GM08714 (cell line): ENCODE measurements at regions not wholly inside any gene's neighbourhood (a gene's known extent, or its start where the extent isn't known, plus 50 kb on each side); places are given as distances from the start of the nearest gene placed in this dataset.
"Not testable (repeated sequence)": the region's sequence is repeated elsewhere in the genome, so short reads cannot be mapped to it uniquely, and the experiment has no call there.

Experiments used
- H3K4me3 ChIP-seq: fragments of 200-500 bp; sonication (Bioruptor generic); 2 replicates; pipeline ENCODE4 v1.5.1; 2014; ENCODE audit warnings: mild to moderate bottlenecking, low read length, inconsistent platforms
- ZNF274 ChIP-seq: IDR thresholded peaks from 2 replicates; pipeline ENCODE4 v1.6.1; 2012; ENCODE audit warnings: mild to moderate bottlenecking, low read depth, low read length

- not testable (repeated sequence) for H3K4me3 ChIP-seq
Measured at GRCh38 chr7:63856466-63856865, 142.2 kb upstream of the ZNF722 start.

GRCh38 chr7:63867127-63867526 is 131.5 kb upstream of the ZNF722 start:
- no peak overlapping the region for H3K4me3 ChIP-seq
- TF ChIP-seq ZNF274: no peak

GRCh38 chr7:63874242-63874641 is 124.4 kb upstream of the ZNF722 start:
- H3K4me3 ChIP-seq: not testable (repeated sequence)

GRCh38 chr7:63876707-63877322 is 121.8 kb upstream of the ZNF722 start:
- H3K4me3 ChIP-seq: no peak overlapping the region
- peak; percentile 82 for TF ChIP-seq ZNF274

GRCh38 chr7:63887031-63887430 is 111.6 kb upstream of the ZNF722 start:
- no peak for TF ChIP-seq ZNF274
- no peak overlapping the region for H3K4me3 ChIP-seq

DNA sequence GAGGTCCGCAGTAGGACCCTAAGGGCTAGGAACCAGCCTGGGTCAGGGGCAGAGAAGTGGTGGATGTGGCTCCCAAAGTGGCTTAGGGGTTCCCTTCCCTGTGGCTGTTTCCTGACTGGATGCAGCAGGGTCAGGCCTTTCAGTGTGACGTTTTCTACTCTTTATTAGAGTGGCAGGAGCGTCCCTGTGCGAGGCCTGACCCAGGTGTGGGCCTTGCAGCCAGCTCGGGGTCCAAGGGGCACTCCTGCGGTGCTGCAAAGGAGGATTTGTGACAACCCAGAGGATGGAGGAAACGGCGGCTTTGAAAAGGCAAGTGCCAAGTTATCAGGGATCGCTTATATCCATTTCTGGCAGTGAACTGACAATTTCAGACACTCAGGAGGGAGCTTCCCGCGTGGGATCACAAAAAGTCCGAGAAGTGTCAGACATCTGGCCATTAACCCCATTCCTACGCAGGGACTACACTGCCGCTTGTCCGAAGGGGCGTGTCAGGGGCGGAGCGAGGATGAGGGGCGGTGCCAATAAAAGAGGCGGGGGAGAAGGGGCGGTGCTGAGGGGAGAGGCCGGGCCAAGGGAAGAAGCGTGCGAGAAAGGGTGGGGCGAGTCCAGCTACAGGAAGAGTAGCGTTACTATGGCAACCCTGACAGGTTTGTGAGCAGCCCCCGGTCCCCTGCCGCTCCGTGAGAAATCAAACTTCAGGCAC is 98.8 kb upstream of the ZNF722 start:
- TF ChIP-seq ZNF274: no peak
- H3K4me3 ChIP-seq: no peak overlapping the region; the same call in 1 of the 2 replicates

DNA sequence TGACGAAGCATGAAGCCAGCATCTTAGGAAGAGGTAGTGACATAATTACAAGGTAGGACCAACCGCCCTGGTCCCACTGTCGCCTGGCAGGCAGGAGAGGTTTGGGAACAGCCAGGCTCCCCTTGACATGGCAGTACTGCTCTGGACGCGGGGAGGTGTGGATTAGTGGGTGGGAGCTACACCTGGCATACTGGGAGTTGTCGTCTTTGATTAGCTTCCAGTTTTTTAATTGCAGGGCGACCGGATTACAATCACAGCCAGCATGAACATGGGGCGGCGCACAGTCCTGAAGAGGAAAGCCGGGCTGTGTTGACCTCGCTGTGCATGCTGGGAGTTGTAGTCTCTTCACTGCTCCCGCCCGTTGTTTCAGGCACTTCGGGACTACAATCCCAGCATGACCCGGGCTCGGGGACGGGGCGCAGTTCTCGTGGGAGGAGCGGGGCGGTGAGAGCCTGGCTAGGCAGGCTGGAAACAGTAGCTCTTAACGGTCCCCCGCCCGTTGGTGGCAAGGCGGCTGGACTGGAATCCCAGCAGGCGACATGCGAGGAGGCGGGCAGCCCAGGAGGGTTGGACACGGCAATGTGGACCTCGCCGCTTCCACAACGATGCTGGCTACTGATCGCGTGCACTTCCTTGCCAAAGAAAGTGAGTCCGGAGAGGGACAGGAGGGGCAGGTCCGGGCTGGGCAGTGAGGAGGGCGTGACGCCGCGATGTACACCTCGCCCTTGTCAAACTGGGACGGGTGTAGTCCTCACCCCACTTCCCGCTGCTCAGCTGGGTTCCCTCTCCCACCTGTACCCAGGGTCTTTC is 98.0 kb upstream of the ZNF722 start:
- no peak overlapping the region; the same call in 1 of the 2 replicates for H3K4me3 ChIP-seq

DNA sequence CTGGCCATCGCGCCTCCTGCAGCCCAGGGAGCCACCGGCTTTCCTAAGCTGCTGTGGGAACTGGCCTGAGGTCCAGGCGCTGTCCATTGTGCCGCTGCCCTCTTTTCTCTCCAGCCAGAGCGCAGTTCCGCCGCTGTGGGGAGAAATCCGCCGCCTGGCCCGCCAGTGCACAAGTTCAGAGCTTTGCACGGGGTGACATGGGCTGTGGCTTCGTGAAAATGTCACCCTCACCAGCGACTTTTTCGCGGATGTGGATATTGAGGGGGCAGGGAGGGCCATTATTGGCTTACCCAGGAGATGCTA is 97.5 kb upstream of the ZNF722 start:
- H3K4me3 ChIP-seq: not testable (repeated sequence)

More for the DNA sequence above, 98.0 kb upstream of the ZNF722 start:
- no peak for TF ChIP-seq ZNF274

GRCh38 chr7:63918986-63919385 is 79.7 kb upstream of the ZNF722 start:
- no peak overlapping the region for H3K4me3 ChIP-seq
- no peak for TF ChIP-seq ZNF274

DNA sequence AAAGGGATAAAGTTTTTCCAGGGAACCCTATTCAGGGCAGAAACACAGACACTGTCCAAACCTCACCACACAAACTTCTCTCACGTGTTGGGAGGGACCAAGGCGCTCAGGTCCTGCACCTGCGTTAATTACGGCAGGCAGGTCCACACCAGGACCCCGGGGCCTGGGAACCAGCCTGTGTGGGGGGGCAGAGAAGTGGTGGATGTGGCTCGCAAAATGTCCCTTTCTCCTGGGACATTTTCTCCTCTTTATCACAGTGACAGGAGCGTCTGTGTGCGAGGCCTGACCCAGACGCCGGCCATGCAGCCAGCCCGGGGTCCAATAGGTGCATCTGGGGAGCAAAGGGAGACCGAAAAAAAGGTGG is 73.4 kb upstream of the ZNF722 start:
- no peak for TF ChIP-seq ZNF274
- no peak overlapping the region for H3K4me3 ChIP-seq

DNA sequence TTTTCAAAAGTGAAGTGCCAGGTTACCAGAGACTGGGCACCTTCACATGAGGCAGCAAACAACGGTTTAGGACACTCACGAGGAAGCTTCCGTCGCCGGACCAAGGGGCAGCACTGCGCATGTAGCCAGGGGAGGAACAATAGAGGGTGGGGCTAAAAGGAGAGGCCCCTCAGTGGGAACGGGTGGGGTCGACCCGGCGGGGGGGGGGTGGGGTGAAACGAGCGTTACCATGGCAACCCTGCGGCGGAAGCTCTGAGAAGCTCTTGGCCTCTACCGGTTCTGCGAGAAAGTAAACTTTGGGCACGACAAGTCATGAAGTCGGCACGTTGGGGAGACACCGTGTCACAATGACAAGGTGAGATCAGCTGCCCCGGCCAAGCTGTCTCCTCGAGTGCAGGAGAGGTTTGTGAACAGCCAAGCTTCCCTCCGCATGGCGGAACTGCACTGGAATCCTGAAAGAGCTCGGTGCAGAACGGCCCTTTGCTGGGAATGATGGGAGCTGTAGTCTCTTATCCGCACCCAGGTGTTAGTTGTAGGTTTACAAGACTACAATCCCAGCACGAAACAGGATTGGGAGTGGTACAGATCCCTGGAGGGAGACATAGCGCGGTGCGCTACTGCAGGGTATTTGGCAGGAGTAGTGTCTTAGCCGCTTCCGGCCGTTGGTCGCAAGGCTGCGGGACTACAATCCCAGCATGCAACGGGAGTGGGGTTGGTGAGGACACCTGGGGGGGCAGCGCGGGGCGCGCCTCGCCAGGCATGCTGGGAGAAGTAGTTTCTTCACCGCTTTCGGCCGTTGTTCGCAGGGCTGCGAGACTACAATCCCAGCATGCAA is 72.8 kb upstream of the ZNF722 start:
- TF ChIP-seq ZNF274: no peak
- no peak overlapping the region; the same call in 1 of the 2 replicates for H3K4me3 ChIP-seq

GRCh38 chr7:63927261-63927660 is 71.4 kb upstream of the ZNF722 start:
- no peak for TF ChIP-seq ZNF274
- H3K4me3 ChIP-seq: no peak overlapping the region

GRCh38 chr7:63931057-63931600 is 67.5 kb upstream of the ZNF722 start:
- no peak overlapping the region for H3K4me3 ChIP-seq
- TF ChIP-seq ZNF274: no peak

DNA sequence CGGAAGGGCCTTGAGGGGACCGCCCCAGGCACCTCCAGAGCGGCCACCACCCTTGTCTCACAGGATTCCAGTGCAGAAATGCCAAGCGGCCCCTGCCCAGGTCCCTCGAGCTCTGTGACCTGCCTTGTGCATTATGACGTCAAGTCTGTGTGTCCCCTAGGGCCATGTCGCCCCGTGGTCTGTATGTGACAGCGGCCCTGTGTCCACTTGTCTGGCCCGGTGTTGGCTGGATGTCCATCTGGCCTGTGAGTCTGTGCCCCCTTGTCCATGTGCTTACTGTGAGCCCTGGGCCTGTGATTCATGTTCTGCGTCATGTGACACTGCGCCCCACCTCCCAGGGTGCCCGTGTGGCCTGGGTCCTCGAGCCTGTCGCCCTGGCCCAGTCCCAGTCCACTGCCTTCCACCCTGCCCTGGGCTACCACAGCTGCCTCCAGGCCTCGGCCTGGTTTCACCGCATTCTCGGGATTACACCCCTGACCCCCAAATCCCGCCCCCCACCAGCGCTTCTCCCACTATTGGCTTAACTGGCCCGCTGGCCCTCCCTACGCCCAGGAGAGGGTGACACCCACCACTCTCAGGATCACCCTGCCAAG is 66.6 kb upstream of the ZNF722 start:
- TF ChIP-seq ZNF274: no peak
- no peak overlapping the region for H3K4me3 ChIP-seq
